Fibroblast of skin of abdomen (primary cell): ENCODE measurements at regions not wholly inside any gene's neighbourhood (a gene's known extent, or its start where the extent isn't known, plus 50 kb on each side); places are given as distances from the start of the nearest gene placed in this dataset.
"Not testable (repeated sequence)": the region's sequence is repeated elsewhere in the genome, so short reads cannot be mapped to it uniquely, and the experiment has no call there.

ENCODE experiments used
- DNase-seq: peaks from one replicate; pipeline ENCODE4 v3.0.0-alpha.2; 2013

- peak; percentile 60 for DNase-seq
Measured at GRCh38 chr12:8282181-8282580, 54.8 kb upstream of the FAM90A1 start.

GRCh38 chr12:8285681-8286080 lies 58.3 kb upstream of the FAM90A1 start:
- DNase-seq = not testable (repeated sequence)

GRCh38 chr12:8291764-8292163 lies 64.3 kb upstream of the FAM90A1 start:
- not testable (repeated sequence) for DNase-seq

- DNase-seq = not testable (repeated sequence)
Measured at GRCh38 chr12:8294662-8295061, 67.2 kb upstream of the FAM90A1 start.

- not testable (repeated sequence) for DNase-seq
Measured at GRCh38 chr12:8308611-8309010, 81.2 kb upstream of the FAM90A1 start.

- DNase-seq = not testable (repeated sequence)
Measured at GRCh38 chr12:8315997-8316396, 88.6 kb upstream of the FAM90A1 start.

- DNase-seq = not testable (repeated sequence)
Measured at GRCh38 chr12:8317675-8318074, 90.3 kb upstream of the FAM90A1 start.

GRCh38 chr12:8320251-8320730 lies 92.9 kb upstream of the FAM90A1 start:
- DNase-seq = peak; percentile 8

GRCh38 chr12:8320791-8321370 lies 93.5 kb upstream of the FAM90A1 start:
- DNase-seq = not testable (repeated sequence)

- DNase-seq = not testable (repeated sequence)
Measured at GRCh38 chr12:8325145-8325839, 97.9 kb upstream of the FAM90A1 start.

GRCh38 chr12:8328835-8329234 lies 101.4 kb upstream of the FAM90A1 start:
- not testable (repeated sequence) for DNase-seq

- DNase-seq = not testable (repeated sequence)
Measured at GRCh38 chr12:8332373-8332772, 105.0 kb upstream of the FAM90A1 start.

- DNase-seq = not testable (repeated sequence)
Measured at GRCh38 chr12:8351073-8351472, 104.7 kb upstream of the CLEC6A start.

GRCh38 chr12:8354741-8355140 lies 101.0 kb upstream of the CLEC6A start:
- DNase-seq = not testable (repeated sequence)

- DNase-seq = not testable (repeated sequence)
Measured at GRCh38 chr12:8355531-8355930, 100.2 kb upstream of the CLEC6A start.

GRCh38 chr12:8373744-8374143 lies 82.0 kb upstream of the CLEC6A start:
- DNase-seq = peak; percentile 2

- DNase-seq = not testable (repeated sequence)
Measured at GRCh38 chr12:8375122-8375521, 80.6 kb upstream of the CLEC6A start.

GRCh38 chr12:8377756-8378155 lies 78.0 kb upstream of the CLEC6A start:
- not testable (repeated sequence) for DNase-seq

- DNase-seq = not testable (repeated sequence)
Measured at GRCh38 chr12:8382556-8382955, 73.2 kb upstream of the CLEC6A start.

GRCh38 chr12:8384686-8385085 lies 71.1 kb upstream of the CLEC6A start:
- not testable (repeated sequence) for DNase-seq

GRCh38 chr12:8385431-8385830 lies 70.3 kb upstream of the CLEC6A start:
- not testable (repeated sequence) for DNase-seq

GRCh38 chr12:8386661-8387060 lies 69.1 kb upstream of the CLEC6A start:
- DNase-seq = not testable (repeated sequence)

- not testable (repeated sequence) for DNase-seq
Measured at GRCh38 chr12:8389296-8389695, 66.5 kb upstream of the CLEC6A start.
